Stimulated activated CD4-positive, alpha-beta T cell treated with anti-CD3 and anti-CD28 coated beads, Interleukin-1b, Interleukin-23, amount 100 ng/mL, for 4 hours (primary cell): ENCODE measurements at regions not wholly inside any gene's neighbourhood (a gene's known extent, or its start where the extent isn't known, plus 50 kb on each side); places are given as distances from the start of the nearest gene placed in this dataset.

Experiments
- DNase-seq, 2 donors: peaks; one replicate each; pipeline ENCODE4 v3.0.0-alpha.2; 2020; ENCODE audit warnings: low read depth in 2 of 2

GRCh38 chr1:55420026-55420425 is 204.9 kb upstream of the USP24 start:
- no peak for DNase-seq

- no peak for DNase-seq
These were observed 203.2 kb upstream of the USP24 start for GRCh38 chr1:55418208-55419000.

- DNase-seq = no peak
These were observed 201.1 kb upstream of the USP24 start for GRCh38 chr1:55416164-55416842.

DNA sequence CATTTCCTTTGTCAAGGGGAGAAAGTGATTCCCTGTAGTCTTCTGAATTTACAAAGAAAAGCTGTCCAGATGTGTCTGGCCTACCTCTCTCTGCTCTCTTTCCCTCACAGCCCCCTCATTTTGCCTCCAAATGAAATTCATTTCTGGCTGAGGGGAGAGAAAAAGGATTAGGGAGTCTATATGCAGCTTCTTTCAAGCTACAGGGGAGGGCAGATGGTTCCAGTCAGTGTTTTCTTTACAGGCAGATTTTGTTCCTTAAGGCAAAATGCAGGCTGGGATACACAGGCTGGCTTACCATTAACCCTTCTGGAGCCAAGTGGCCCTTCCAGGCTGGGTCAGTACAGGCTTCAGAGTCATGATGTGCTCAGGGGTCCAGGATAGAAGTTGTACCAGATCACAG is 198.1 kb upstream of the USP24 start:
- no peak for DNase-seq

- no peak for DNase-seq
These were observed 196.9 kb upstream of the USP24 start for GRCh38 chr1:55412060-55412459.

GRCh38 chr1:55402671-55403464 is 187.7 kb upstream of the USP24 start:
- DNase-seq = no peak

DNA sequence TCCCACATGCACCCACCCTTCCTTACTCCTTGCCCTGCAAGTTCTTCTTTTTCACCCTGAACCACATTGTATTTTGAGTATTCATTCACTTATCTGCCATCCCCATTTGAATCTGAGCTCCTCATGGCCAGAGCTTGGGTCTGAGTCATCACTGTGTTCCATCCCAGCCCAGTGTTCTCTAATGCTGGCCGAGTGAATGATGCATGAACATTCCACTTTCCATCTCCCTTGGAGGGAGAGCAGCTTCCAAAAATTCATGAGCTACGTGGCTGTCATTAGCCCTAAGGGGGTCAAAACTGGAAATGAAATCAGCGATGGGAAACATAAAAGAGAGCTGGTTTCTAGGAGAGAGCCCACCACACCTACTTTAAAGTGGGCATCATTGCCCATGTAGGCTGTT is 187.0 kb upstream of the USP24 start:
- no peak for DNase-seq

DNA sequence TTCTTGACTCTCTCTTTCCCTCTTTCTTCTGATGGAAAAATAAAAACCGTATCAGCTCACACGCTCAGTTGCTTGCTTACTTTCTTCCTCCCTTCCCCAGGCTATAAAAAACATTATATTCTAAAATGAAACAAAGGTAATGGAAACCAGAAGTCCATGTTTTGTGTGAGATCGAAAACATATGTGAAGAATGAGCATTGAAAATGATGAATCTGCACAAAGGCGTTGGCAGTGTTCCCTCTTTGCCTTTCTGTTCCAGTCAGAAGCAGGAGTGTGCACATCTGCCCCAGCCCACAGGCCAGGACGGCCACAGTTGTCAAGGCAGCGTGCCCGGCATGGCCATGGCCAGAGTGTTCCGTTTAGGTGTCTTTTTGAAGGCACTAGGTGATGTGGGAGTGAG is 185.3 kb upstream of the USP24 start:
- DNase-seq = no peak

DNA sequence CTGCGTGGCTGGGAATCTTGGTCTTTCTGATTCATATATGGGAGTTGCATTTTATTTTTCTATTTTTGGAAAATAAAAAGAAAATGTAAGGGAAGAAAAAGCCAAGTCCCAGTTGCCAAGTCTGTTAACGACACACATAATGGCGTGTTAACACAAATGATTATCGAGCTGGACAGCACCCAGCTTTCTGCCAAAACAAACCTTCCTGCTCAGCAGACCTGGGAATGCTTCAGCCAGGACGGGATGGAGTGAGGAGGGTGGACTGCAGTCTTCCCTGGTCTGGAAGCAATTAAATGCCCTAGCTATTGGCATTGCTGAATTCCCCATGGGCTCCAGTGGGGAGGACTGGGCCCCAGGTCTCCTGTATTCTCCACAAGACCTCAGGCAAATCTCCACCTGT is 184.2 kb upstream of the USP24 start:
- no peak for DNase-seq

DNA sequence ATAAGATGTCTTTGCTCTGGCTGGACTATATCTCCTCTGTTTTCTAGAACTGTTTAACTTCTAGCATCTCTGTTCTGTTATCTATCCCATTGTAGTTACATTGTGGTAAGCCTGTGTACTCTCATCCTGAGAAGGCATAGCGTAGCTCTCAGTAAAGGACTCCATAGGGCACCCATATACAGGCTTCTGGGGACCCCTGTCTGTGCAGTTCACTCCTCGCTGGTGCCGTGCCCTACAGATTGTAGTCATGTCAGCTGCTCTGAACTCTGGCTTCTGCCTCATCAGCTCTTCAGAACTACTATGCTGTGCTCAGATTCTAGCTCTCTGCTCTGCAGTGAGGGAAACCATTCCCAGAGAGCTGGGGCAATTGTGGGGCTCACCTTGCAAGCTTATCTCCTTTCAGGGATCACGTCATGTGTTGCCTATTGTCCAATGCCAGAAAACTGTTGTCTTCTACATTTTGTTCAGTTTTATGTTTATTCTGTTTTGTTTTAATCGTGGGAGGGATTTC is 181.3 kb upstream of the USP24 start:
- DNase-seq = no peak

GRCh38 chr1:55388960-55389359 is 173.8 kb upstream of the USP24 start:
- no peak for DNase-seq

DNA sequence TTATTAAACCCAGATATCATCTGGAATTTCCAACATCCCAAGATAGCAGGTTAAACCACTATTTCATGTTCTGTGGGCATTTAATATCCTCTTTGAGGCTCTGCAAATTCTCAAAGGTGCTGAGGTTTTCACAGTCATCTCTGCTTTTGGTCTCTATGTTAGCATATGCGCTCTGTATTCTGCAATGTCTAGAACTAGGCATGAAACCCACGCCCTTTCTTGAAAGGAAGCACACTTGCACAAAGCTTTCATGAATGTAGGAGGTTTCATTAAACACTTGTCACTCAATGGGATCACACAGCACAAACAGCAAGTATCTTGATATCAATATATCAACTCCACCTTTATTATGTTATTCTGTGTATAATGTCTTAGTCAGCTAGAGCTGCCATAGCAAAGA is 172.0 kb upstream of the USP24 start:
- no peak for DNase-seq

DNA sequence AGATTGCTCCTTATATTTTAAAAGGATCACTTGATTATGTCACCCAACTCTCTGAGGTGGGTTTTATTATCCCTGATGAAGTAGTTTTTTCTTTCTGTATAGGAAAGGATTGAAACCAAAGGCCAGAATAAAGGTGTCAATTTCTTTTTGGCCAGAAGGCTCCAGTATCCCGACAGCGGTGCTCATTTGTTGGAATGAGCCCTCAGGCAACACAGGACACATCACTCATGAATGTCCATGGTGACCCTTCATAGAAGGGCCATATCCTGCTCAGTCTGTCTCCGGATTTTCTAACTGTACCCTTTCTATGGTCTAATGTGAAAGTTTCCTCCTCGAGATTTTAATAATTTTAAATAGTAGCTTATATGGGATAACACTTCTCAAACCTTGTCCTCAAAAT is 171.3 kb upstream of the USP24 start:
- no peak for DNase-seq

DNA sequence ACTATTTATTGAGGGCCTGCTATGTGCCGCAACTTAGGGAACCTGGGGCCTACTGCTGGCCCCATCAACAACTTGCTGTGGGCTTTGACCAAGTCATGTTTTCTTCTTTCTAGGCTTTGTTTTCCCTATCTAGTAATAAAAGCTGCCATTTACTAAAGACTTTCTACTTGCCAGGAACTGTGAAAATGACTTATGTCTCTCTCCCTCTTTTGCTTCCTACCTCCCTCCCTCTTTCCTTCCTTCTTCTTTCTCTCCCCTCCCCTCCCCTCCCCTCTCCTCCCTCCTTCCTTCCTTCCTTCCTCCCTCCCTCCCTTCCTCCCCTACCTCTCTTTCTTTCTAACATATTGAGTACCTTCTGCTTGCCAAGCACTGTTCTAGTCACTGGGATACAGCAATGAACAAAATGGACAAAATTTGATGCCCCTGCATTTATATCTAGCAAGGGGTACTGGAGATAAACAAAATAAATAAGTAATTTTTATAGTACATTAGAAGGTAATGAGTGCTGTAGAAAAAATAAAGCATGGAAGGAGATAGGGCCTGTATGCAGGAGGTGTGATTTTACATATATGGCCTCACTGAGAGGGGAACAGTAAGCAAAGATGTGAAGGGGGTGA is 170.3 kb upstream of the USP24 start:
- DNase-seq = no peak

DNA sequence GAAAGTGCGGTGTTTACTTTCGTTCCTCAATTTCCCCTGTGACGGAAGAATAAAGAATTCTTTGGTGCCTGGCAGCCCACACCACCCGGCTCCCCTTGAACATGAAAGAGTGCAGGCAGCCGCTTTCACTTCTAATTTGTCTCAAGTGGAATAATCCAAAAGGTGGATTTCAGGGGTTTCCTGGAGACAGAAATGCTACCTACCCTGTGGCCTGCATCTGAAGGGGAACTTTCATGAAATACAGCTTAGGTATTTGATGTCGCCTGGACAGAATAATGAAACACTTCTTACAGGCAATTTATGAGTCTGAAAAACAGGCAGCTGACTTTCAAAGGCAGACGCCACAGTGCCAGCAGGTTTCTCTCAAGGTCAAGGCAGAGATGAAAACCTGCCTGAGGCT is 169.5 kb upstream of the USP24 start:
- DNase-seq = no peak

- no peak for DNase-seq
These were observed 167.7 kb upstream of the USP24 start for GRCh38 chr1:55382806-55383305.

DNA sequence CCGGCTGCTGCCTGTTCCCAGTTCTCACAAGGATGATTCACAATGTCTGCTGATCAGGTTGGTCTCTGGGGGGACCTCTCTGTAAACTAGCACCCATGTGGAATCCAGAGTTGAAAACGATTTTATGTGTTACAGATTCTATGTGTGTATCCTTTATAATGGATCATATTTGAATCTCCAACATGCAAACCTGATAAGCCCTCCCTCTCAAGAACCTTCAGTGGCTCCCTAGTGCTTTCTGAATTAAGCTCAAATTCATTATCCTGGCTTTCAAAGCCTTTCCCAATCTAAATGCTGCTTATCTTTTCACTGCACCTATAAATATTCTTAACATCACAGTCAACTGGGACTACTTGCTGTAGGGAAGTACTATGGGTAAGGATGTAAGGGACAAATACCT is 166.8 kb upstream of the USP24 start:
- DNase-seq = no peak

DNA sequence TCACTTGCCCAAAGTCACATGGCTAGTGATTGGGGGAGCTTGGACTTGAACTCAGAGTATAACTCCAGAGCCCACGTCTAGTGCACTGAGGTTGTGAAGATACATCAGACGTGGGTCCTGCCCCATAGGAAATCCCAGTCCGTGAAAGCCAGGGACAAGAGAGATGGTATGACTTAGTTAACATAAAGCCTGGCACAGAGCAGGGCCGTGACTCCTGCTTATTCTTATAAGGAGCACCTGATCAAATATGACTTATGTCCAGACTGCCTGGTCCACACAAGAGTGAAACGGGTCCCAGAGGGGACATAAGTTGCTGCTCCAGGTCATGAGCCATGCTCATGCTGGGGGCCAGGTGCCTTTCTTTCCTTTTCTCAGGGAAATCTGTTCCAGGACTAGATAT is 166.3 kb upstream of the USP24 start:
- no peak for DNase-seq

- no peak for DNase-seq
These were observed 165.3 kb upstream of the USP24 start for GRCh38 chr1:55380355-55380970.

DNA sequence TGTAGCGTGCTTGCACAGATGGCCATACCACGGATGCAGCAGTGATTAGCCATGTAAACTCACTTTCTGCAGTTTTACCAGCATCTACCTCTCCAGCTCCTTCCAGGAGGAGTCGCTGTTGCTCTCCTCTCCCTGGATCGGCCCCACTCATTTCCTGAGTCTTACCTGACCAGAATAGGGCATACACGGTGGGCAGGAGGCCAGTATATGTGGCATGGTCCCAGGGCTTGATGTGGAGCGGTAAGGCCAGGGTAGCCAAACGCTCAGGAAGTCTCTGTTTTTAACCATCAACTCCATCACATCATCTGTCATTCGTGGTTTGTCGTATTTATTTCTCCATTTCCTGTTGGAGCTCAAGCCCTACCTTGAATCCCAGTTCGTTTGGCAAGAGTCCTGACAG is 163.4 kb upstream of the USP24 start:
- DNase-seq = no peak

GRCh38 chr1:55376897-55377296 is 161.7 kb upstream of the USP24 start:
- no peak for DNase-seq
